MCF 10A (cell line): ENCODE measurements at regions not wholly inside any gene's neighbourhood (a gene's known extent, or its start where the extent isn't known, plus 50 kb on each side); places are given as distances from the start of the nearest gene placed in this dataset.
A peak's percentile ranks its signal among the peaks of the same experiment; 100 is the strongest.
"Not testable (repeated sequence)": the region's sequence is repeated elsewhere in the genome, so short reads cannot be mapped to it uniquely, and the experiment has no call there.

ENCODE experiments used
- BruUV-seq: library from RNA; stranded (reverse); fragments of 400-500 nt; replicated peaks from 2 replicates; lab custom pipeline; 2021; lab: Mats Ljungman, UMichigan
- CTCF ChIA-PET: fragments of 300-600 bp; sonication (Branson Sonifier 250); formaldehyde crosslinking; extraction: SDS; loops from one replicate; lab custom pipeline; 2021; ENCODE audit warnings: antibody characterized with exemption, inconsistent platforms; lab: Yijun Ruan, JAX
- POLR2A ChIA-PET: fragments of 300-600, 350-650 bp; sonication (Branson Sonifier 250); formaldehyde crosslinking; extraction: SDS; loops from one replicate; lab custom pipeline; 2020; ENCODE audit warnings: antibody characterized with exemption, inconsistent platforms; lab: Yijun Ruan, JAX
- DNase-seq: peaks from one replicate; pipeline ENCODE4 v3.0.0-alpha.2; 2018; ENCODE audit not compliant: unreplicated experiment
- H3K27ac Mint-ChIP-seq: one replicate; pipeline ENCODE4 v1.8.0; 2022; ENCODE audit warnings: mild to moderate bottlenecking, low read depth, mixed read lengths; ENCODE audit not compliant: unreplicated experiment
- H3K27me3 Mint-ChIP-seq: one replicate; pipeline ENCODE4 v1.8.0; 2022; ENCODE audit warnings: mixed read lengths; ENCODE audit not compliant: insufficient read depth, unreplicated experiment
- H3K36me3 Mint-ChIP-seq: one replicate; pipeline ENCODE4 v1.8.0; 2022; ENCODE audit warnings: mild to moderate bottlenecking, moderate library complexity, mixed read lengths; ENCODE audit not compliant: insufficient read depth, unreplicated experiment
- H3K4me1 Mint-ChIP-seq: one replicate; pipeline ENCODE4 v1.8.0; 2022; ENCODE audit warnings: mixed read lengths; ENCODE audit not compliant: insufficient read depth, unreplicated experiment
- H3K4me3 Mint-ChIP-seq: one replicate; pipeline ENCODE4 v1.8.0; 2022; ENCODE audit warnings: mild to moderate bottlenecking, moderate library complexity, mixed read lengths; ENCODE audit not compliant: unreplicated experiment
- H3K9me3 Mint-ChIP-seq: one replicate; pipeline ENCODE4 v1.8.0; 2022; ENCODE audit warnings: mixed read lengths; ENCODE audit not compliant: unreplicated experiment
- intact Hi-C: fragments of 100-400 bp; cut with micrococcal nuclease; formaldehyde crosslinking; loops from 2 replicates; pipeline ENCODE4 v1.14.1; 2022
- TF ChIP-seq, protein P1 (sequence below): fragments of 200-600 bp; IDR thresholded peaks from one replicate; pipeline ENCODE4 v1.8.0; 2022; ENCODE audit warnings: antibody characterized with exemption, mild to moderate bottlenecking; ENCODE audit not compliant: unreplicated experiment

DNA sequence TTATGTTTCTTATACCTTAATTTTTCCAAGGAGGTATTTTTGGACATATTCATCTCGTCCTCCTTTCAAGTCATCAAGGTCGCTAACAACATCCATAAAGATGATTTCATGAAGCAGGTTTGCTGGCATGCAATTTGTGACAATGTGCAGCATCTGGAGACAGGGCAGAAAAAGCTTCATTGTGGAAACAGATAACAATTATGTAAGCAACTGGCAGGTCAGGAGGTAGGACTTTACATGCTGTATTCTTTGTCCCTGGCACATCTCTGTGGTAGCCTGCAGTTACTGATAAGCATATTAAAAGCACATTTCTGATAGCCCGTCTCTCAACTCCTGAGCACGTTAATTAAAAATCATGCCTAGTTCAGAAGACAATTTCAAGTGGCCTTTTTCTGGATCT, 156.8 kb downstream of the LEPR start:
- CTCF ChIA-PET, result interaction anchor here (0.6 kb wide), 1 partner anchor 65 kb away, joined by 3 read pairs; no protein-coding TSS in a partner anchor
- H3K27ac Mint-ChIP-seq, result no peak overlapping the region
- POLR2A ChIA-PET, result no interaction called here
- TF ChIP-seq, protein P1, sequence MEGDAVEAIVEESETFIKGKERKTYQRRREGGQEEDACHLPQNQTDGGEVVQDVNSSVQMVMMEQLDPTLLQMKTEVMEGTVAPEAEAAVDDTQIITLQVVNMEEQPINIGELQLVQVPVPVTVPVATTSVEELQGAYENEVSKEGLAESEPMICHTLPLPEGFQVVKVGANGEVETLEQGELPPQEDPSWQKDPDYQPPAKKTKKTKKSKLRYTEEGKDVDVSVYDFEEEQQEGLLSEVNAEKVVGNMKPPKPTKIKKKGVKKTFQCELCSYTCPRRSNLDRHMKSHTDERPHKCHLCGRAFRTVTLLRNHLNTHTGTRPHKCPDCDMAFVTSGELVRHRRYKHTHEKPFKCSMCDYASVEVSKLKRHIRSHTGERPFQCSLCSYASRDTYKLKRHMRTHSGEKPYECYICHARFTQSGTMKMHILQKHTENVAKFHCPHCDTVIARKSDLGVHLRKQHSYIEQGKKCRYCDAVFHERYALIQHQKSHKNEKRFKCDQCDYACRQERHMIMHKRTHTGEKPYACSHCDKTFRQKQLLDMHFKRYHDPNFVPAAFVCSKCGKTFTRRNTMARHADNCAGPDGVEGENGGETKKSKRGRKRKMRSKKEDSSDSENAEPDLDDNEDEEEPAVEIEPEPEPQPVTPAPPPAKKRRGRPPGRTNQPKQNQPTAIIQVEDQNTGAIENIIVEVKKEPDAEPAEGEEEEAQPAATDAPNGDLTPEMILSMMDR, result no peak
- no peaks in the 10 kb centered on the region for H3K27me3 Mint-ChIP-seq
- intact Hi-C loops, result no loop called here
- BruUV-seq, result no TSS peak
- H3K4me3 Mint-ChIP-seq, result no peak overlapping the region
- no peak for DNase-seq
- H3K4me1 Mint-ChIP-seq, result peaks cover 5% of the 10 kb centered on the region
- peaks cover 6% of the 10 kb centered on the region for H3K36me3 Mint-ChIP-seq
- no peaks in the 10 kb centered on the region for H3K9me3 Mint-ChIP-seq

DNA sequence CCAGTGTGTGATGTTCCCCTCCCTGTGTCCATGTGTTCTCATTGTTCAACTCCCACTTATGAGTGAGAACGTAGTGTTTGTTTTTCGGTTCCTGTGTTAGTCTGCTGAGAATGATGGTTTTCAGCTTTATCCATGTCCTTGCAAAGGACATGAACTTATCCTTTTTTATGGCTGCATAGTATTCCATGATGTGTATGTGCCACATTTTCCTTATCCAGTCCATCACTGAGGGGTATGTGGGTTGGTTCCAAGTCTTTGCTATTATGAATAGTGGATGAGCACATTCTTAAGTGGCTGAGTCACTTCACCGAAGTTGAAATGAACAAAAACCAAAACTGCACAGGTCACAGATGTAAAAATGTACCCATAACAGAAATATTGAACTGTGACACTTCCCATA, 157.5 kb downstream of the LEPR start:
- H3K27me3 Mint-ChIP-seq, POLR2A ChIA-PET, H3K27ac Mint-ChIP-seq, BruUV-seq, H3K36me3 Mint-ChIP-seq, H3K9me3 Mint-ChIP-seq, H3K4me3 Mint-ChIP-seq, H3K4me1 Mint-ChIP-seq, intact Hi-C loops: not testable (repeated sequence)
- DNase-seq, result peak; percentile 5
- CTCF ChIA-PET, result interaction anchor here (0.6 kb wide), 1 partner anchor 368 kb away, joined by 3 read pairs; no protein-coding TSS in a partner anchor

DNA sequence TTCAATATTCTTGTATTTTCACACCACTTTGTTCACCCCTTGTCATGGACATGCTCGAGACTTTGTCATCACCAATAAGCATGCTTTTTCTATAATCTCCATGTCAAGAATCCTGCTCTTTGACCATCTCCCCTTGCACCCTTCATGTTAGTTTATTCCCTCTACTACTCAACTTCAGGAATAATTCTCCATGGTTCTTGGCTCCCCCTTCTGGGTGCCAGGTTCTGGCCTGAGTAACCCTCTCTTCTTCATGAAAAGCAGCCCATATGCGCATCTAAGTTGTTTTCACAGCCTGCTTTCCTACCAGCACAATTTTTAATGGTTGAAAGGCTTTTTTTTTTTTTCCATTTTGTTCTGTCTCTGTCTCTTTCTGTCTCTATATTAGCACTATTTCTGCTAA, 160.7 kb downstream of the LEPR start:
- POLR2A ChIA-PET, result interaction anchor here (1.1 kb wide), 1 partner anchor 11 kb away, joined by 3 read pairs; no protein-coding TSS in a partner anchor
- H3K9me3 Mint-ChIP-seq, result no peaks in the 10 kb centered on the region
- DNase-seq, result peak; percentile 6
- intact Hi-C loops, result no loop called here
- H3K4me1 Mint-ChIP-seq, result no peaks in the 10 kb centered on the region
- H3K27me3 Mint-ChIP-seq, result no peaks in the 10 kb centered on the region
- peaks cover 6% of the 10 kb centered on the region for H3K36me3 Mint-ChIP-seq
- BruUV-seq, result no TSS peak
- H3K4me3 Mint-ChIP-seq, result no peak overlapping the region
- TF ChIP-seq, protein P1, result no peak
- CTCF ChIA-PET, result no interaction called here
- H3K27ac Mint-ChIP-seq, result no peak overlapping the region

DNA sequence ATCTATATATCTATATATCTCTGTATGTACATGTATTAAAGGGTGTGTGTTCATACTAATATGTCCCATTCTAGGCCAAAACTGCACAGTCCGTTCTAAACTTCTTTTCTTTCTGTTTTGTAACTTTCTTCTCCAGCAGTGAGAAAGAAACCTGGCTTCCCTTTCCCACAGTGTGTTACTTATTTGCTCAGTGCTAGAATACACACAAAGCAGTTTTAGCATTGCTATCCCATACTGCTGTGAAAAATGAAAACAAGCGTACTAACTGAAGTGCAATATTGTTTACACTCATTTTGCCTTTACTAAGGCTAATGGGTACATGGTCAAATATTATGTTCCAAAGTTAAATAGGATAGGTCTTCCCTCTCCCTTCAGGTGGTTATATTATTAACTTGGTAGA, 163.9 kb downstream of the LEPR start:
- no peaks in the 10 kb centered on the region for H3K9me3 Mint-ChIP-seq
- BruUV-seq, result no TSS peak
- TF ChIP-seq, protein P1, result no peak
- POLR2A ChIA-PET, result no interaction called here
- H3K4me3 Mint-ChIP-seq, result no peak overlapping the region
- no peak overlapping the region for H3K27ac Mint-ChIP-seq
- CTCF ChIA-PET, result no interaction called here
- no peak for DNase-seq
- H3K4me1 Mint-ChIP-seq, result no peaks in the 10 kb centered on the region
- intact Hi-C loops, result no loop called here
- H3K36me3 Mint-ChIP-seq, result no peaks in the 10 kb centered on the region
- no peaks in the 10 kb centered on the region for H3K27me3 Mint-ChIP-seq

DNA sequence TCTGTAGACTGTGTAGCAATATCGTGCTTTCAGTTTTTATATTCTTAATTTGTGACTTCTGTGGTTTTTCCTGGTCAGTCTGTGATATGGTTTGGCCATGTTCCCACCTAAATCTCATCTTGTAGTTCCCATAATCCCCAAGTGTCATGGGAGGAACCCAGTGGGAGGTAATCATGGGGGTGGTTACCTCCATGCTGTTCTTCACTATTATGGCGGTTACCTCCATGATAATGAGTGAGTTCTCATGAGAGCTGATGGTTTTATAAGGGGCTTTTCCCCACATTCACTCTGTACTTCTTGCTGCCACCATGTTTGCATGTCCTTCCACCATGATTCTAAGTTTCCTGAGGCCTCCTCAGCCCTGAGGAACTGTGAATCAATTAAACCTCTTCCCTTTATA, 169.8 kb downstream of the LEPR start:
- no peaks in the 10 kb centered on the region for H3K27me3 Mint-ChIP-seq

More for the DNA sequence above, 169.8 kb downstream of the LEPR start:
- no peak overlapping the region for H3K4me3 Mint-ChIP-seq
- no peaks in the 10 kb centered on the region for H3K4me1 Mint-ChIP-seq
- no TSS peak for BruUV-seq
- H3K27ac Mint-ChIP-seq, result no peak overlapping the region
- TF ChIP-seq, protein P1, result no peak
- DNase-seq, result no peak
- ChIA-PET POLR2A (no interaction called here), CTCF (interaction anchor here (0.7 kb wide), 1 partner anchor 121 kb away, joined by 4 read pairs; no protein-coding TSS in a partner anchor)
- intact Hi-C loops, result no loop called here
- H3K9me3 Mint-ChIP-seq, result no peaks in the 10 kb centered on the region
- H3K36me3 Mint-ChIP-seq, result no peaks in the 10 kb centered on the region
